Ishikawa (cell line): ENCODE measurements at regions not wholly inside any gene's neighbourhood (a gene's known extent, or its start where the extent isn't known, plus 50 kb on each side); places are given as distances from the start of the nearest gene placed in this dataset.

ENCODE experiments used
- EGR1 ChIP-seq: IDR thresholded peaks from 2 replicates; pipeline ENCODE4 v1.6.1; 2012
- RAD21 ChIP-seq: IDR thresholded peaks from 2 replicates; pipeline ENCODE4 v1.6.1; 2012; ENCODE audit warnings: low read depth
- TAF1 ChIP-seq: IDR thresholded peaks from 2 replicates; pipeline ENCODE4 v1.6.1; 2012; ENCODE audit warnings: low read depth, mild to moderate bottlenecking
- TF ChIP-seq, protein P1 (sequence below): IDR thresholded peaks from 2 replicates; pipeline ENCODE4 v1.6.1; 2012; ENCODE audit warnings: low read depth, mild to moderate bottlenecking

DNA sequence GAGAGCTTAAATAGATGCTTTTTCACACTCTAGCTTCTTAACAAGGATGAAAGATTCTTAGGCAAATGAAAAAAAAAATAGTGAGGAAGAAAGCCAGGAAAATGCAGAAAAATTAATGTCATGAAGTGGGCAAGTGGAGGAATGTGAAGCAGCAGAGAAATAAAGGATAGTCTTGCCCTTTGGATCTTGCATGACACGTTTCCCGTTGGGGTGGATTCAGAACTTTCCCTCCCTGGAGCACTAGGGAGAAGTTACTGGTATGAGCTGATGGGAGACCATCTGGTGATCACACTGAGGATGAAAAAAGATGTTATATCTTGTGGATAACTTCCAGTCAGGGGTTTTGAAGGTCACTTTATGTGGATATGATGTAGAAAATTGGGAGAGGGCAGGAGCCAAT lies 361.8 kb upstream of the ROPN1 start:
- TF ChIP-seq, protein P1, sequence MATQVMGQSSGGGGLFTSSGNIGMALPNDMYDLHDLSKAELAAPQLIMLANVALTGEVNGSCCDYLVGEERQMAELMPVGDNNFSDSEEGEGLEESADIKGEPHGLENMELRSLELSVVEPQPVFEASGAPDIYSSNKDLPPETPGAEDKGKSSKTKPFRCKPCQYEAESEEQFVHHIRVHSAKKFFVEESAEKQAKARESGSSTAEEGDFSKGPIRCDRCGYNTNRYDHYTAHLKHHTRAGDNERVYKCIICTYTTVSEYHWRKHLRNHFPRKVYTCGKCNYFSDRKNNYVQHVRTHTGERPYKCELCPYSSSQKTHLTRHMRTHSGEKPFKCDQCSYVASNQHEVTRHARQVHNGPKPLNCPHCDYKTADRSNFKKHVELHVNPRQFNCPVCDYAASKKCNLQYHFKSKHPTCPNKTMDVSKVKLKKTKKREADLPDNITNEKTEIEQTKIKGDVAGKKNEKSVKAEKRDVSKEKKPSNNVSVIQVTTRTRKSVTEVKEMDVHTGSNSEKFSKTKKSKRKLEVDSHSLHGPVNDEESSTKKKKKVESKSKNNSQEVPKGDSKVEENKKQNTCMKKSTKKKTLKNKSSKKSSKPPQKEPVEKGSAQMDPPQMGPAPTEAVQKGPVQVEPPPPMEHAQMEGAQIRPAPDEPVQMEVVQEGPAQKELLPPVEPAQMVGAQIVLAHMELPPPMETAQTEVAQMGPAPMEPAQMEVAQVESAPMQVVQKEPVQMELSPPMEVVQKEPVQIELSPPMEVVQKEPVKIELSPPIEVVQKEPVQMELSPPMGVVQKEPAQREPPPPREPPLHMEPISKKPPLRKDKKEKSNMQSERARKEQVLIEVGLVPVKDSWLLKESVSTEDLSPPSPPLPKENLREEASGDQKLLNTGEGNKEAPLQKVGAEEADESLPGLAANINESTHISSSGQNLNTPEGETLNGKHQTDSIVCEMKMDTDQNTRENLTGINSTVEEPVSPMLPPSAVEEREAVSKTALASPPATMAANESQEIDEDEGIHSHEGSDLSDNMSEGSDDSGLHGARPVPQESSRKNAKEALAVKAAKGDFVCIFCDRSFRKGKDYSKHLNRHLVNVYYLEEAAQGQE, result no peak
- TF ChIP-seq TAF1, result no peak
- TF ChIP-seq RAD21, result no peak
- TF ChIP-seq EGR1, result no peak
